PFSK-1 (cell line): ENCODE measurements at regions not wholly inside any gene's neighbourhood (a gene's known extent, or its start where the extent isn't known, plus 50 kb on each side); places are given as distances from the start of the nearest gene placed in this dataset.

Source experiments
- POLR2AphosphoS5 ChIP-seq: IDR thresholded peaks from 2 replicates; pipeline ENCODE4 v1.6.1; 2012; ENCODE audit warnings: low read depth, mild to moderate bottlenecking, control low read depth, low read length, moderate library complexity
- SIN3A ChIP-seq: IDR thresholded peaks from 2 replicates; pipeline ENCODE4 v1.6.1; 2012; ENCODE audit warnings: mild to moderate bottlenecking, low read length, moderate library complexity, borderline replicate concordance; ENCODE audit not compliant: insufficient read depth
- TAF1 ChIP-seq: IDR thresholded peaks from 2 replicates; pipeline ENCODE4 v1.6.1; 2012; ENCODE audit warnings: low read length, control low read depth, borderline replicate concordance; ENCODE audit not compliant: insufficient read depth
- TF ChIP-seq, protein P1 (sequence below), 2 experiments: IDR thresholded peaks; 2 replicates each; pipeline versions ENCODE4 v1.6.1 to v1.8.0; 2011 to 2012; ENCODE audit warnings: low read depth in 2 of 2, low read length in 2 of 2, control low read depth in 1 of 2, inconsistent platforms in 1 of 2, mild to moderate bottlenecking in 1 of 2, moderate library complexity in 1 of 2; ENCODE audit not compliant: insufficient read depth in 1 of 2

DNA sequence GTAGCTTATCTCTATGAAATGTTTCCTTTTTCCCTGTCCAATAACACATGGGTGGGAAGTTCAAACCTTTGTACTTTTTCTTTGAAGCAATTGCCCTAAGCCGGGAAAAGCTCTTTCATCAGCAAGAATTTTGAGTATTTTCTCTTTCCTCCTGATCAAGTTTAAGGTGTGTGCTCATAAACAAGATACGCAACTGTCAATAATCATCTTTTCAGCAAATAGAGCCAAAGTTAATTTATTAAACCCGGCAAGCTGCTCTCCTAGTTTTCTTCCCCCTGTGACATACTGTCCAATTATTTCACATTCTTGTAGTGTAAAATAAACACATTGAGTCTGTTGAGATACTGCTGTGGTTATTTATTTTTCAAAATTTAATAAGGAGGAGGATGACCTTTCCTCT is 194.4 kb downstream of the EDN1 start:
- TF ChIP-seq TAF1 (no peak), SIN3A (no peak), POLR2AphosphoS5 (no peak)
- TF ChIP-seq, protein P1, sequence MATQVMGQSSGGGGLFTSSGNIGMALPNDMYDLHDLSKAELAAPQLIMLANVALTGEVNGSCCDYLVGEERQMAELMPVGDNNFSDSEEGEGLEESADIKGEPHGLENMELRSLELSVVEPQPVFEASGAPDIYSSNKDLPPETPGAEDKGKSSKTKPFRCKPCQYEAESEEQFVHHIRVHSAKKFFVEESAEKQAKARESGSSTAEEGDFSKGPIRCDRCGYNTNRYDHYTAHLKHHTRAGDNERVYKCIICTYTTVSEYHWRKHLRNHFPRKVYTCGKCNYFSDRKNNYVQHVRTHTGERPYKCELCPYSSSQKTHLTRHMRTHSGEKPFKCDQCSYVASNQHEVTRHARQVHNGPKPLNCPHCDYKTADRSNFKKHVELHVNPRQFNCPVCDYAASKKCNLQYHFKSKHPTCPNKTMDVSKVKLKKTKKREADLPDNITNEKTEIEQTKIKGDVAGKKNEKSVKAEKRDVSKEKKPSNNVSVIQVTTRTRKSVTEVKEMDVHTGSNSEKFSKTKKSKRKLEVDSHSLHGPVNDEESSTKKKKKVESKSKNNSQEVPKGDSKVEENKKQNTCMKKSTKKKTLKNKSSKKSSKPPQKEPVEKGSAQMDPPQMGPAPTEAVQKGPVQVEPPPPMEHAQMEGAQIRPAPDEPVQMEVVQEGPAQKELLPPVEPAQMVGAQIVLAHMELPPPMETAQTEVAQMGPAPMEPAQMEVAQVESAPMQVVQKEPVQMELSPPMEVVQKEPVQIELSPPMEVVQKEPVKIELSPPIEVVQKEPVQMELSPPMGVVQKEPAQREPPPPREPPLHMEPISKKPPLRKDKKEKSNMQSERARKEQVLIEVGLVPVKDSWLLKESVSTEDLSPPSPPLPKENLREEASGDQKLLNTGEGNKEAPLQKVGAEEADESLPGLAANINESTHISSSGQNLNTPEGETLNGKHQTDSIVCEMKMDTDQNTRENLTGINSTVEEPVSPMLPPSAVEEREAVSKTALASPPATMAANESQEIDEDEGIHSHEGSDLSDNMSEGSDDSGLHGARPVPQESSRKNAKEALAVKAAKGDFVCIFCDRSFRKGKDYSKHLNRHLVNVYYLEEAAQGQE (IDR thresholded peaks at IDR 0.05; ENCODE audit: insufficient read depth in 1 of 2, low read depth in 2 of 2, low read length in 2 of 2) = no peak
